COLO668 (cell line): ENCODE measurements at regions not wholly inside any gene's neighbourhood (a gene's known extent, or its start where the extent isn't known, plus 50 kb on each side); places are given as distances from the start of the nearest gene placed in this dataset.

Experiments
- DNase-seq: peaks from one replicate; lab custom pipeline; 2025; ENCODE audit not compliant: unreplicated experiment; lab: John Stamatoyannopoulos, UW

DNA sequence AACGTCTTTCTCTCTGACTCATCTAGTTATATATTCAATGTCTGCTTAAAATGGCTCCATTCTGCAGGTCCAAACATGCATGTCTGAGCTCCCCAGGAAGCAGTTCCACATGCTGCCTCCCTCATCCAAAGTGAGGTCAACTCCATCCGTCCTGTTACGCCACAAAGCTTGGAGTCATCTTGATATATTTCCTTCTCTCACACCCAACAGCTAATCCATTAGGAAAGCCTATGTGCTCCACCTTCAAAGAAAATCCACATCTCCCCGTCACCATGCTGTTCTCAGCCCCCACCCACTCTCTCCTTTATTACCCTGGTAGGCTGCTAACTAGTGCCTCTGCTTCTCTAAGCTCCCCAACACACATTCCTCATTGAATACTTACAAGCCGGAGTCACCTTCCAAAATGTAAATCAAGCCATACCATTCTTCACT, 130.2 kb upstream of the SYNDIG1 start:
- DNase-seq: no peak

- no peak for DNase-seq
Measured at GRCh38 chr20:24337551-24337950, 131.9 kb upstream of the SYNDIG1 start.

DNA sequence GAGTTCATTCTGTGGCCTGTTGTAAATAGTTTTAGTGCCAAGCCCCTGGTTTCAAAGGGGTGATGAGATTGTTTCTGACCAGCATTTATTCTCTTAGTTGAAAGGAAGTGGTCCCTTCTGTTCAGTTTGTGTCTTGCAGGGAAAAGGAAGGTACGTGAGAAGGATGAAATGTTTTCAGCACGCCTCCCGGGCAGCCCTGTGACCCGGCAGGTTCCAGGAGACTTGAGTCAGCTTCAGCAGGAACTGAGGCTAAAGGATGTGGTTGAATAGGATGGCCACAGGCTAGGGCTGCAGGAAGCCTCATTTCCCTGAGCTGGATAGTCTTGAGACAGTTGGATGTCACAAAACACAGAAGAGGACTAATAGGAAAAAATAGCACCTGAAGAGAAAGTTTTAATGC, 132.4 kb upstream of the SYNDIG1 start:
- no peak for DNase-seq

- DNase-seq: no peak
Measured at GRCh38 chr20:24334830-24335229, 134.6 kb upstream of the SYNDIG1 start.

GRCh38 chr20:24332956-24333355, 136.5 kb upstream of the SYNDIG1 start:
- DNase-seq: no peak

GRCh38 chr20:24331939-24332338, 137.5 kb upstream of the SYNDIG1 start:
- DNase-seq: no peak

DNA sequence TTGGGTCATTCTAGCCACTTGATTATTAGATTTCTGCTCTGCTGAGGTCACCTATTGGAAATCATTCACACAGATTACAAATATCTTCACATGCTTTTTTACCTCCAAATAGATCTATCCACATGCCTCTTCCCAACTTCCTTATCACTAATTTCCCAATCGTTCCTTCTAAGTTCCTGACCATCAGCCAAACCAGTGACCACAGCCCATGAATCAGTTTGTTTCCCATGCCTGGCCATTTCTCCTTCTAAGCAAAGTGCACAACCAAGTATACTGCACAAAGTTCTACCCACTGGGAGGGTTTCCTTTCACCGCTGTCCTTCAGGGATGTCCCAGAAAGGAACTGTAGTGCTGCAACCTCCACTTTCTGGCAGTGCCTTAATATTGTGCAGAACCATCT, 140.5 kb upstream of the SYNDIG1 start:
- no peak for DNase-seq

DNA sequence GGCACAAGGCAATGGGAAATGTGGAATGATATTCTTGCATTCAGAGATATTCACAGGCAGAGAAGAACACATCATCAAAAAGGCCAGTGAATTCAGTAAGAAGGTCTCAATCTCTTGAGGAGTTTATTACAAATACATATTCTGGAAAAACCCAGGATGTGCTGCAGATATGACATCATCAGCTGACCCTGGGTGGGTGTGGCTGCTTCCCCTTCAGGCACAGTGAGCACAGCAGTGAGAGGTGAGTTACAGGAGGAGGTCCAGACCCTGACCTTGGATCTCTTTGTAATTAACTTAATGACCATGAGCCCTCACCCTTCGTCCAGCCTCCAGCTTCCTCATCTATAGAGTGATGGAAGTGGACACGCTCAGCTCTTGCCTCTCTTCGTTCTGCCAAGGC, 147.5 kb upstream of the SYNDIG1 start:
- no peak for DNase-seq

GRCh38 chr20:24318569-24319352, 150.7 kb upstream of the SYNDIG1 start:
- no peak for DNase-seq

DNA sequence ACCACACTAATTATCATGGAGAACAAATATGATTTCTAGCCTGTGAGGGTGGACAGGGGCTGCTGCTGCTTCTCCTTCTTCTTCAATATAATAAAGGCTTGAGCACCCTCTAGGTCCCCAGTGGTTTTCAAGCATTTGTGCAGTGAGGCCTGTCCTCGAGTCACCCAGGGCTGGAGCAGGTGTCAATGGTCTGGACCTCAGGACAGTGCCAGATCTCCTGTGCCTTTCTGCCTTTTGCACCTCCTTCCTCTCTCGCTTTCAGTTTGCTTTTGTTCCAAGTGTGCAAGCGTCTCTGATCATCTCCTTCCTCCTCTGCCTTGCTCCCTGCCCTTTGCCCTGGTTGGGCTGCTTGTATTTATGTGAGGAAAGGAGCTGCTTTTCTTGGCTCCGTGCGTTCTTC, 152.2 kb upstream of the SYNDIG1 start:
- no peak for DNase-seq

- DNase-seq: no peak
Measured at GRCh38 chr20:24316731-24317130, 152.7 kb upstream of the SYNDIG1 start.

DNA sequence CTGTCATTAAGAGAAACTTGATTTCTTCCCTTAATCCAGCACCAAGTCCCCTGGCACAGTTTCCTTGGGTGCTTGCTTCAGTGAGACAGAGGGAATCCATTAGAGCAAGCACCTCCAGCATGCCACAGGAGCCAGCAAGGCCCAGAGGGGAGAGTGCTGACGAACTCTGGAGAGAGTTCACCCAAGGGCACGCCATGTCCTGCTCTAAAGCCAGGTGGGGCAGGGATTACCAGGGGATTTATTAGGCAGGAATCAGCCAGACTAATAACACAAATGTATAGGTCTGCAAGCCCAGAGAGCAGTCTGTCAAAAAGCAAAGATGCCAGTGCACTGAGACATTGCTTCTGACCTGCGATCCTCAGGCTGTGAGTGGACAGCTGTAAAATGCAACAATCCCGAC, 155.4 kb upstream of the SYNDIG1 start:
- DNase-seq: no peak

- DNase-seq: no peak
Measured at GRCh38 chr20:24309596-24309995, 159.8 kb upstream of the SYNDIG1 start.

DNA sequence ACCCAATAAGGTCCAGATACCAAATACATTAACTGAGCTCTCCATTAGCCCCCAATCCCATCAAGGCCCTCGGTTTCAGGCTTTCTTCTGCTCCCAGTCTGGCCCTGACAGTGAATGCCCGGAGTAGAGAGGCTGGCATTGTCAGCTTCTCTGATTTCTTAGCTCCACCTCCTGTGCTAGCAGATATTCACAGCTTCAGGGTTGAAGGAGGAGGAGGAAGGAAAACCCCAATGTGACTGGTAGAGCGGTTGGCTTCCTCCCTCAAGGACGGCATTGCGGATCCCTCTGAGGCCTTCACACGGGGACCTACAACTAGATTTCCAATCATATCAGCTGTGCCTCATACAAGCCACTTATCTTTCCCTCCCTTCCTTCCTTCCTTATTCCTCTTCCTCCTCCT, 164.1 kb upstream of the SYNDIG1 start:
- no peak for DNase-seq

DNA sequence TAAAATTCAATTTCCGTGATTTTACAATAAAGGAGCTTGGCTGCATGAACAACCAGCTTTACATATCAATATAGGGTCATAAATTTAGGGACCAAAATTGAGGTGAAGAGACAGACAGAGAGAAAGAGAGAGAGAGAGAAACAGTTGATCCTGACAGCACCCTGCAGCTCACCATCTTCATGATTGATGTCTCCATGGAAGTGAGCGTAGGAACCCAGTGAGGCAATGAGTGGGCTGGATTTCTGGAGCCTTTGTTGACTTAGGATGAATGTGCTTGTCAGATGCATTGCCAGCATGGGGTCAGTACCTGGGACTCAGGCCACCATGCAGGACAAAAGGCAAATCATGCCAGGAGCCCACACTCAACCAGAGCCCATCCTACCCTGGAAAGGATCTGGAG, 165.1 kb upstream of the SYNDIG1 start:
- DNase-seq: no peak

DNA sequence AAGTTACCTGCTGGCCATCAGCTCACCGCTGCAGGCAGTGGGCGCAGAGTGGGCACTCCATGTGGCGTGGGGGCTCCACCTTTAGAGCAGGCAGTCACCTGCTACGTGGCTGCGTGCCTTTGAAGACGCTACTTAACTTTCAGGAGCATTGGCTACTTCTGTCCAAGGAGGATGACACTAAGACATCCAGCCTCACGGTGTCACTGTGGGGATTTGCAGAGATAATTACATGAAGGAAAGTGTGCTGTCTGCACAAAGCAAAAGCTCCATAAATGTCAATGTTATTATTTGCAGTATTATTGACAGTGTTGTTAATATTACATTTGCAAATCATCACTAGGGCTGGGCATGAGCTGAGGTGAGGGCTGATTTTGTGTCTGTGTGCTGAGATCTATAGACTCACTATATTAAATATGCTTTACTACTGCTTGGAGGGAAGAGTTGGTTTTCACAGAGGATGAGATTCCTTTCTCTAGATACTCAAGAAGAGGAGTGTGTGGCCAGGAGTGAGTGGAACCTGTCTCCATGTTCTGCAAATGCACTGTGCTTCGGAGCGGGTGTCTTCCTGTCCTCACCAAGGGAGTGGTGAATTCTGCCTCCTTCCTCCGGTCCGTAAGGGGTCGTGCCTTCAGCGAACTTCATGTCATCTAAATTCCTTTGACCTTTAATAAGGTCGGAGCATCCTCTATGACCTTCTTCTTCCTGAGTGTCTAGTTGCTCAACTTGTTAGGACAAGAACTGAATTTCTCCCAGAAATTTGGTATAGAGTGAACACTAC, 165.8 kb upstream of the SYNDIG1 start:
- DNase-seq: no peak

DNA sequence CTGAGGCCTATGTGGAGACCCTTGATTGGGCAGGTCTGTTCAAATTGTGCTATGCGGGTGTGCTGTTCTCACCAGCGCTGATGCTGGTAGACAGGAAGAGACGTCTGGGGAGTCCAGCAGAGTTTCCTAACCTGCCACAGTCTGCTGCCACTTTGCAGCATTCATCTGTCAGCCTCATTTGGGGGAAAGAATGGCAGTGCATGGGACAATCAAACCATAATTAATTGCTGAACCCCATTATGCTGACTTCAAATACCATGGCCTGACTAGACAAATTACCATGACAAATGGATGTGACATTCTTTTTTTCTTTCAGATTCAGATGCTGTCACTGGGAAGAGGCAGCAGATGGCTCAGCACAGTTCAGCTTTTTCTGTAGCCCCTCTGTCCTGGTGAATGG, 171.4 kb upstream of the SYNDIG1 start:
- DNase-seq: no peak

DNA sequence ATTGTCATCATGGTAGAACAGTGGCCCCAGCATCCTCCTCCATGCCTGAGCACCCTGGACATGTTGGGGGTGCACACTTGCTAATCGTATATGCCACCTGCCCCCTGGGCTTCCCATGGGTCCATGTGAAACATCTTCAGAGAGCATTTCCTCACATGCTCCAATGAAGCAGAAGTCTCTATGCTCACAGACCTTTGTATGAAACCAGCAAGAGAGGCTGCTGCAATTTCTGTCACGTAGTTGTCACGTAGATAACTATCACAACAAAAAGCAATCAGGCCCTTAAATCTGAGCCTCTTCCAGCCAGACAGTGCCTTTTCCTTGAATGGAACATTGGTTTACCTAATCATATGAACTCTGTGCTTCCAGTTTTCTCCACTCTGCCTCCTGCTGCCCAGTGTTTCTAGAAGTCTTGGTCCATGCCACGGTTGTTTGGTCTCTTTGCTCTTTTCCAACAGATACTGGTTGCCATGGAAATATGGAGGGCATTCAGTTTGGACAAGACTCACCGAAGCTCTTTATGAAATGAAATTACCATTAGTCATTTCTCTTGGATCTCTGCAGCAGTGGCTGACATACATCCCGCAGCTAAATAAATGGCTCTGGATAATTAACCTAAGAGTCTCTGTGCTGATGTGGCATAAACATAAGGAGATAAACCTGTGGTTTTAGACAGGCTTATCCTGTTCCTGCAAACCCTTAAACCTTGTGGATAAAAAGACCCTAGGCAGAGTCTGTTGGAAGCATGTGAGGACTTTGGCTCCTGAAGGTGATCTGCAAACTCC, 172.8 kb upstream of the SYNDIG1 start:
- no peak for DNase-seq

DNA sequence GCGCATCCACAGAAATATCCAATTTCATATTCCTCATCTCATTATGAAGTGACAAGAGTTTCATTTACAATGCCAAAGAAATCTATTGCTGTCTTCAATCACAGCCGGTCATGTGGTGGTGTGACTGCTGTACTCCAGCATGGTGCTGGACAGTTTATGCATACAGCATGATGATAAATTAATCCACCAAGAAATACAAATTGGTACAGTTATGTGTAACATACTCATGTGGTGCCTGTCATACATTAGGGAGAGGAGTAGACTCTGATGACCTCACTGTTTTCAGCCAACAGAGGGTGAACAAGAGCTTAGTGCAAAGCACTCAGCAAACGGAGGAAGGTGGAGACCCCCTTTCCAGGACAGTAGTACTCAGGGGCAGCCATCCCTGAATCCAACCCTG, 178.4 kb upstream of the SYNDIG1 start:
- DNase-seq: no peak

DNA sequence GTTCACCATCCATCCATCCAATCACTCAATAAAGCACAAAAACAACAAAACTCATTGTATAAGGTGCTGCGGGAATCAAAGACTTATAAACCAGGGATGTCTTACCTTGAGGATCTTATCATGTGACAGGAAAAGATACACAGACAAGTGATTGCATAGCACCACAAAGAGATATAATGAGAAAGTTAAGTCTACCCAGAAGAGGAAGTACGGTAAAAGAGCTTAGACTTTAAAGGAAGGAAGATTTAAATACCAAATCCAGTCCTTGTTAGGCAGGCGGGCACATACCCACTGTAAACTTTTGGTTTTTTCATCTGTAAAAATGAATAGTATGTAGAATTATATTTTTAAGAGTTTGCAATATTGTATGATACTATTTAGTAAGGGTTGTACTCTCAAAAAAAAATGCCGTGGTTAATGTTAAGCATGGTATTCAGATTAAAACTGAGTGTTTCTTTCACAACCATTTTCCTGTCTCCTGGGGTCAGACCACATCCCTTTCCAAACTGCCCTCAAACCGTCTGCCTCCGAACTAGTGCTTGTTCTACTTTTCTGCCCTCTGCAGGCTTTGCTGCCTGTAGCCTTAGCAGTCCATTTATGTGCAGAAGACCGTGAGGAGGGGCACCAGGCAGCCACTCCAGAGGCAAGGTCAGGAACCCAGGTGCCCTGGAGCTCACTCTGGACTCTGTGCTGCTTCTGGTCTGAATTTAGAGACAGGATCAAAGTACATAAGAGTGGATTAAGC, 179.5 kb upstream of the SYNDIG1 start:
- no peak for DNase-seq

DNA sequence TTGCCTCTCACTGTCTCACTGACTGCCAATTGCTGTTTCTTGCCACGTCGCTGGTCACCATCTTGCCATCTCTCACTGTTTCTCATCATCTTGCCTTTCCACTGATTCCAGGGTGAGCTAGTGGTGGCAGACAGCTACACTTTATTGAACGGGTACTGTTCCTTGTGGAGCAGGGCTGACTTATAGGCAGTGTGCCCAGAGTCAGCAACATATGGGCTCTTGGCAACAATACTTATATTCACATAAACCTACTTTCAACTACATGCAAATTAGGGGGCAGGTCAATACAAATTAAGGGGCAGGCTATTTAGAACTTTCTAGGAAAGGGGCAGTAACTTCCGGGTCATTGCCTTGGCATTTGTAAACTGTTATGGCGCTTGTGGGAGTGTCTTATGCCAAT, 186.2 kb upstream of the SYNDIG1 start:
- no peak for DNase-seq
